GM21447 (cell line): ENCODE measurements at regions not wholly inside any gene's neighbourhood (a gene's known extent, or its start where the extent isn't known, plus 50 kb on each side); places are given as distances from the start of the nearest gene placed in this dataset.

Source experiments
- ATAC-seq: cut with Tn5 transposase; IDR thresholded peaks from one replicate; pipeline ENCODE4 v1.9.1; 2021; ENCODE audit not compliant: unreplicated experiment

DNA sequence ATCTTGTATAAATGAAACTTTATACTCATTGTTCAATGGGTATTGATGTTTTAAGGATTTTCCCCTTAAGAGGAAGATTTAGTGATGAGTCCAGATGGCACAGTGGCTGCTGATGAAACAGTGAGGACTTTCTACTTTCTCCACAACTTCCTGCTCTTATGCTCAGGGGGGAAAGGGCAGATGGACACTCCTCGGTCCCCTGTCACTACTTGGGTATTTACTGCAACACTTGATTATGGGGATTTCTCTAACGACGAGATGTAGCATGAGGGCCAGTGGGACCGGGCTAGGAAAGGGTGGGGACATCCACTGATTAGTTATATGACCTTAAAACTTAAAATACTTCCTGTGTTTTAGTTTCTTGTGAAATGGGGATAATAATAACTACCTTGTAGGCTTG is 146.1 kb upstream of the HMHB1 start:
- no peak for ATAC-seq

GRCh38 chr5:143664623-143665022 is 147.3 kb upstream of the HMHB1 start:
- ATAC-seq = no peak

GRCh38 chr5:143663872-143664271 is 148.1 kb upstream of the HMHB1 start:
- ATAC-seq = no peak

GRCh38 chr5:143662020-143662419 is 149.9 kb upstream of the HMHB1 start:
- ATAC-seq = no peak

GRCh38 chr5:143660625-143661024 is 151.3 kb upstream of the HMHB1 start:
- no peak for ATAC-seq

GRCh38 chr5:143659599-143660238 is 152.2 kb upstream of the HMHB1 start:
- no peak for ATAC-seq

GRCh38 chr5:143658956-143659355 is 153.0 kb upstream of the HMHB1 start:
- no peak for ATAC-seq

- no peak for ATAC-seq
Measured at GRCh38 chr5:143657647-143658285, 154.2 kb upstream of the HMHB1 start.

DNA sequence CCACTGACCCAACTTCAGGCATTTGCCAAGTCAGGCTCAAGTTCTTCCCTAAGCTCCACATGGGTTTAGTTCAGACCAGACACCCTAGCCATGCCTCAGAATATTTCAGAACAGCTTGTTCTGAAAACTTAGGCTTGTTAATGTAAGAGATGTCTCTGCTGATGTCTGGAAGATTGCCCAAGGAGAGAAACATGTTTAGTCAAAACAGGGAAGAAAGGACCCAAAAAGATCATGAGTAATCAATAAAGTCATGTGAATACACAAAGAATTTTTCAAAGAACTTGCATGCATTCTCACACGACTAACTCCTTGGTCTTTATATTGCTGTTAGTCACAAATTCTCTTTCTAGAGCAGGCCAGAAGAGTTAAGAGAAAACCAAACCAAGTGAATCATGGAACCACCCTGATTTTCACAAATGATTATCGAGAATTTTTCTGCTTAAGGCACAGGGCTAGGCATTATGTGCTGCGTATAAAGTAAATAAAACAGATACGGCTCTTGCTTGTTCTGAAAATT is 158.1 kb upstream of the HMHB1 start:
- no peak for ATAC-seq

- ATAC-seq = peak; percentile 70
Measured at GRCh38 chr5:143653256-143653655, 158.7 kb upstream of the HMHB1 start.

DNA sequence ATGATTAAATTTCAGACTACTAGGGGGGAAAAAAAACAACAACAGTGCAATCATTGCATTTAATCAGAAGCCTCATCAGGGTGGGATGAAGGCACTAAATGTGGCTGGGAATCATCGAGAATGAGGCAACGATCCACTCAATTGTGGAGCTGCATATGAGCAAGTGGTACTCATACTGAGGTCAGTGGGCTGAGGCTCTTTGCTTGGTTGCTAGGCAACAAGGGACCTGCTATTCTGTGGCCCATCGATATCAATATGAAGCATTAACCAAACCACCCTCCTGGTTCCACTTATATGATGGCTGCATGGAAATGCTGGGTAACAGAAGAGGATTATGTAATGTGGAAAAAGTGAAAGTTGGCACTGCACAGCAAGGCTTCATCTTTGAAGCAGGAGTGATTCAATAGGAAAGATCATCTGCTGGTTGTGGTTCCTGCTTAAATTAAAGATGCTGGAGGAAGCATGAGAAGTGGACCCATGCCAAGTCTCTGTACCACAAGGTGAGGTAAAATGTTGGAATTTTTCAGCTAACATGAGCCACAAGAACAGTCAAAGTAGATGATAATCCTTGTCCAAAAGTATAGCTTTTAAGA is 159.8 kb upstream of the HMHB1 start:
- ATAC-seq = no peak

GRCh38 chr5:143649937-143650621 is 161.9 kb upstream of the HMHB1 start:
- no peak for ATAC-seq

DNA sequence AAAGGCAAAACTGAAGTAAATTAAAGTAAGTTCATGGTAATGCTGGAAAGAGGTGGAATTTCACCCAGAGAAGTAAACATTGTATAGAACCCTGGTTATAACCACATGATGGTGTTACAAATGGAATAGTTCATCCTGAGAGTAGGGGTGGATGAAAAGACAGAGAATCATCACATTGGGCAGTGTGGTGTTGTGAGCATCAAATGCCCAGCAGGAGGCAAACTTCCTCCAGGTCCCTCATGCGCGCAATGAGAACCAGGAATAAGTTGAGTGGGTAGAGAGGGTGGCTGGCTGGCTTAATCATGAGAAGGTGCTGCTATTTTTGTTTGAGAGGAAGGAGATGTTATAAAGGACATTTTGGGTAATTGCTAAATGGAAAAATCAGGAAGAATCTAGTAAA is 163.3 kb upstream of the HMHB1 start:
- ATAC-seq = no peak

DNA sequence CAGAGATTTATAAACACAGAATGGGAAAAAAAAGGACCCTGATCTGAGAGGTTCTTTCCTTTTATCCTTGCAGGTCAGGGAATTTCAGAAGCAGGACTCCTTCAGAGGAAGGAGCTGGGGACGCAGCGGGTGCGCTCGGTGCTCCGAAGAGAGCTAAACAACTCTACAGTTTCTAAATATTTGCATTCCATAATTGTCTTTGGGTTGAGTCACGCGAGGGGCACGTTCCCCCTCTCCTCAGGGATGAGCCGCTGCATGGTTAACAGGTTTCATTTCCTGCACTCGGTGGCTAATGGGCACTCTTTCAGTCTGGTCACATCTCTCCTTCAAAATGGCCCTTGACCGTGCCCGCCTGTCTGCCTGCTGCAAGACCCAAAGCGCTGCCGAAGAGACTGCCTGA is 165.0 kb upstream of the HMHB1 start:
- ATAC-seq = no peak

- no peak for ATAC-seq
Measured at GRCh38 chr5:143645356-143645755, 166.6 kb upstream of the HMHB1 start.

- ATAC-seq = no peak
Measured at GRCh38 chr5:143644727-143645126, 167.2 kb upstream of the HMHB1 start.

- ATAC-seq = no peak
Measured at GRCh38 chr5:143642791-143643190, 169.2 kb upstream of the HMHB1 start.

- ATAC-seq = peak; percentile 81
Measured at GRCh38 chr5:143641549-143642355, 170.2 kb upstream of the HMHB1 start.

- no peak for ATAC-seq
Measured at GRCh38 chr5:143638654-143639053, 173.3 kb upstream of the HMHB1 start.

GRCh38 chr5:143636931-143637528 is 174.9 kb upstream of the HMHB1 start:
- ATAC-seq = no peak

GRCh38 chr5:143635888-143636287 is 176.1 kb upstream of the HMHB1 start:
- ATAC-seq = no peak
